T-cell (primary cell): ENCODE measurements at regions not wholly inside any gene's neighbourhood (a gene's known extent, or its start where the extent isn't known, plus 50 kb on each side); places are given as distances from the start of the nearest gene placed in this dataset.

Source experiments
- ATAC-seq, 4 experiments: fragments of 200-7000 bp in 3 of 4; fragments of 150-1000 bp in 1 of 4; cut with Tn5 transposase; replicated peaks in 1 of 4; 1 replicate in 3 of 4; 2 replicates in 1 of 4; pipeline ENCODE4 v1.10.0; 2021; ENCODE audit warnings: moderate library complexity in 3 of 4, mild to moderate bottlenecking in 2 of 4, moderate number of reproducible peaks in 1 of 4
- CTCF ChIA-PET, 2 donors: fragments of 300-600 bp; sonication (Branson Sonifier 250); formaldehyde crosslinking; loops; one replicate each; lab custom pipeline; 2022; ENCODE audit warnings: antibody characterized with exemption in 2 of 2; lab: Charles Lee
- POLR2A ChIA-PET, 2 donors: fragments of 300-600 bp; sonication (Branson Sonifier 250); formaldehyde crosslinking; loops; one replicate each; lab custom pipeline; 2022; ENCODE audit warnings: antibody characterized with exemption in 2 of 2; lab: Charles Lee
- DNase-seq, 35 experiments: peaks; one replicate each; pipeline versions ENCODE4 v3.0.0 to v3.0.0-alpha.2; 2013 to 2023
- H3K27ac ChIP-seq: one replicate; pipeline ENCODE4 v1.5.1; 2013; ENCODE audit warnings: low read length
- H3K27me3 ChIP-seq, 2 experiments: replicated peaks in 1 of 2; 1 replicate in 1 of 2; 2 replicates in 1 of 2; pipeline versions ENCODE4 v1.6.1 to v1.7.0; 2013; ENCODE audit warnings: low read length in 1 of 2, mixed read lengths in 1 of 2; ENCODE audit not compliant: control insufficient read depth in 2 of 2, insufficient read depth in 2 of 2; ENCODE audit errors: extremely low read depth in 1 of 2
- H3K36me3 ChIP-seq, 2 donors: 1 replicate in 1 of 2; 2 replicates in 1 of 2; pipeline versions ENCODE4 v1.6.1 to v1.7.0; 2013; ENCODE audit warnings: low read length in 1 of 2; ENCODE audit not compliant: control insufficient read depth in 2 of 2, insufficient read depth in 1 of 2; ENCODE audit errors: extremely low read depth in 1 of 2
- H3K4me1 ChIP-seq, 2 experiments: 1 replicate in 1 of 2; 2 replicates in 1 of 2; pipeline versions ENCODE4 v1.6.1 to v1.7.0; 2013; ENCODE audit warnings: low read length in 2 of 2, mixed read lengths in 1 of 2; ENCODE audit not compliant: insufficient read depth in 2 of 2, control insufficient read depth in 1 of 2; ENCODE audit errors: extremely low read depth in 1 of 2
- H3K4me3 ChIP-seq, 2 donors: 1 replicate in 1 of 2; 2 replicates in 1 of 2; pipeline versions ENCODE4 v1.5.1 to v1.7.0; 2013; ENCODE audit warnings: mild to moderate bottlenecking in 2 of 2, low read length in 1 of 2, moderate library complexity in 1 of 2; ENCODE audit not compliant: control insufficient read depth in 1 of 2; ENCODE audit errors: extremely low read depth in 1 of 2
- H3K9me3 ChIP-seq: 2 replicates; pipeline ENCODE4 v1.7.0; 2013
- H3K27ac Mint-ChIP-seq, 2 donors: one replicate each; pipeline ENCODE4 v1.8.0; 2020 to 2021; ENCODE audit warnings: mild to moderate bottlenecking in 2 of 2, mixed read lengths in 2 of 2
- H3K27me3 Mint-ChIP-seq, 2 donors: one replicate each; pipeline ENCODE4 v1.8.0; 2021 to 2022; ENCODE audit warnings: mixed read lengths in 2 of 2
- H3K36me3 Mint-ChIP-seq: one replicate; pipeline ENCODE4 v1.8.0; 2021; ENCODE audit warnings: mixed read lengths
- H3K4me1 Mint-ChIP-seq, 3 donors: one replicate each; pipeline ENCODE4 v1.8.0; 2020 to 2022; ENCODE audit warnings: mixed read lengths in 3 of 3, mild to moderate bottlenecking in 1 of 3
- H3K4me3 Mint-ChIP-seq, 3 donors: one replicate each; pipeline ENCODE4 v1.8.0; 2020 to 2022; ENCODE audit warnings: mild to moderate bottlenecking in 3 of 3, mixed read lengths in 3 of 3, moderate library complexity in 3 of 3
- H3K9me3 Mint-ChIP-seq, 3 donors: one replicate each; pipeline ENCODE4 v1.8.0; 2020 to 2022; ENCODE audit warnings: mixed read lengths in 3 of 3
- WGBS: methylation state at CpG from one replicate; pipeline ENCODE4 v1.1.5; 2013; ENCODE audit warnings: missing lambda C conversion rate; ENCODE audit not compliant: insufficient coverage; 5-methylcytosine and 5-hydroxymethylcytosine counted together

DNA sequence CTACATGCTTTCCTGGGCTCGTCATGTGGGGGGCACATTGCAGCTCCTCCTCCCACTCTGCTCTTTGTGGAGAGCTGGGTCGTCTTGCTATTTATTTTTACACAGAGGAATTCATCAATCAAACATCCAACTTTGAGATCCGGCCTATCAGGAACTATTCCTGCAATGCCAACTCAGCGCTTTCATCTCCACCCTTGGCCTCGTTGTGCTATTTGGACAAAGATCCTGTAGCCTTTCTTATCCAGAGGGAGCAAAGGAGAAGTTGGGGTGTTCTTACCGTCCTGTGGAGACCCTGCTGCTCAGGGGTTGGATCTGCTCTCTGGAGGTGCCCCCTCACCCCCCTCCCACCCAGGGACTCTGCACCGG lies 92.1 kb downstream of the ASB1 start:
- ChIA-PET POLR2A (no interaction called here), CTCF (no interaction called here)
- peaks cover 0 to 19% of the 10 kb centered on the region in 2 experiments for H3K27me3 ChIP-seq
- H3K27ac ChIP-seq: no peak overlapping the region
- peaks cover 3% of the 10 kb centered on the region for H3K9me3 ChIP-seq
- no peaks in the 10 kb centered on the region for H3K36me3 ChIP-seq
- DNase-seq (no peak), ATAC-seq (no peak)
- peaks cover 11 to 13% (median 12%) of the 10 kb centered on the region in 3 donors for H3K9me3 Mint-ChIP-seq
- no peaks in the 10 kb centered on the region for H3K36me3 Mint-ChIP-seq
- H3K27ac Mint-ChIP-seq: no peak overlapping the region
- H3K4me3 ChIP-seq: no peak overlapping the region
- 88% methylated on average over 2 of the region's 7 CpGs for WGBS
- peaks cover 0 to 3% of the 10 kb centered on the region in 2 donors for H3K27me3 Mint-ChIP-seq
- H3K4me1 ChIP-seq: no peaks in the 10 kb centered on the region
- no peak overlapping the region for H3K4me3 Mint-ChIP-seq
- H3K4me1 Mint-ChIP-seq: peaks cover 0 to 8% (median 0%) of the 10 kb centered on the region in 3 donors

GRCh38 chr2:238520359-238520886 lies 93.7 kb downstream of the ASB1 start:
- ChIA-PET CTCF (no interaction called here), POLR2A (no interaction called here)
- peaks cover 0 to 5% of the 10 kb centered on the region in 2 donors for H3K27me3 Mint-ChIP-seq
- peaks cover 11 to 13% (median 12%) of the 10 kb centered on the region in 3 donors for H3K9me3 Mint-ChIP-seq
- no peak for ATAC-seq
- Histone ChIP-seq H3K27me3 (peaks cover 0 to 34% of the 10 kb centered on the region in 2 experiments), H3K27ac (no peak overlapping the region), H3K36me3 (no peaks in the 10 kb centered on the region), H3K4me3 (no peak overlapping the region), H3K4me1 (no peaks in the 10 kb centered on the region), H3K9me3 (peaks cover 3% of the 10 kb centered on the region)
- peaks cover 0 to 8% (median 0%) of the 10 kb centered on the region in 3 donors for H3K4me1 Mint-ChIP-seq
- no peak overlapping the region for H3K4me3 Mint-ChIP-seq
- no peak overlapping the region for H3K27ac Mint-ChIP-seq
- no peak for DNase-seq
- 100% methylated on average over 1 of the region's 1 CpG for WGBS
- H3K36me3 Mint-ChIP-seq: no peaks in the 10 kb centered on the region

GRCh38 chr2:238521002-238521401 lies 94.3 kb downstream of the ASB1 start:
- H3K4me1 ChIP-seq: no peaks in the 10 kb centered on the region
- peaks cover 0 to 5% of the 10 kb centered on the region in 2 donors for H3K27me3 Mint-ChIP-seq
- CTCF ChIA-PET: no interaction called here
- H3K4me3 ChIP-seq: no peak overlapping the region
- H3K27ac Mint-ChIP-seq: no peak overlapping the region
- H3K4me1 Mint-ChIP-seq: peaks cover 0 to 3% (median 0%) of the 10 kb centered on the region in 3 donors
- H3K4me3 Mint-ChIP-seq: no peak overlapping the region
- H3K36me3 ChIP-seq: no peaks in the 10 kb centered on the region
- no peak for DNase-seq
- H3K27me3 ChIP-seq: peaks cover 0 to 35% of the 10 kb centered on the region in 2 experiments
- peaks cover 3% of the 10 kb centered on the region for H3K9me3 ChIP-seq
- no peaks in the 10 kb centered on the region for H3K36me3 Mint-ChIP-seq
- POLR2A ChIA-PET: no interaction called here
- peaks cover 9 to 12% (median 10%) of the 10 kb centered on the region in 3 donors for H3K9me3 Mint-ChIP-seq
- no peak overlapping the region for H3K27ac ChIP-seq
- 100% methylated on average over 2 of the region's 2 CpGs for WGBS
- ATAC-seq: no peak

GRCh38 chr2:238521870-238522269 lies 95.1 kb downstream of the ASB1 start:
- Mint-ChIP-seq H3K27me3 (peaks cover 0 to 9% of the 10 kb centered on the region in 2 donors), H3K36me3 (no peaks in the 10 kb centered on the region), H3K9me3 (peaks cover 4 to 6% (median 6%) of the 10 kb centered on the region in 3 donors), H3K4me3 (no peak overlapping the region), H3K4me1 (no peaks in the 10 kb centered on the region), H3K27ac (no peak overlapping the region)
- ChIA-PET CTCF (no interaction called here), POLR2A (no interaction called here)
- Histone ChIP-seq H3K36me3 (no peaks in the 10 kb centered on the region), H3K9me3 (no peaks in the 10 kb centered on the region), H3K4me3 (no peak overlapping the region), H3K27me3 (peaks cover 0 to 38% of the 10 kb centered on the region in 2 experiments), H3K4me1 (no peaks in the 10 kb centered on the region), H3K27ac (no peak overlapping the region)
- DNase-seq (no peak), ATAC-seq (no peak)
- whole genome bisulfite sequencing: 89% methylated on average over 6 of the region's 8 CpGs

DNA sequence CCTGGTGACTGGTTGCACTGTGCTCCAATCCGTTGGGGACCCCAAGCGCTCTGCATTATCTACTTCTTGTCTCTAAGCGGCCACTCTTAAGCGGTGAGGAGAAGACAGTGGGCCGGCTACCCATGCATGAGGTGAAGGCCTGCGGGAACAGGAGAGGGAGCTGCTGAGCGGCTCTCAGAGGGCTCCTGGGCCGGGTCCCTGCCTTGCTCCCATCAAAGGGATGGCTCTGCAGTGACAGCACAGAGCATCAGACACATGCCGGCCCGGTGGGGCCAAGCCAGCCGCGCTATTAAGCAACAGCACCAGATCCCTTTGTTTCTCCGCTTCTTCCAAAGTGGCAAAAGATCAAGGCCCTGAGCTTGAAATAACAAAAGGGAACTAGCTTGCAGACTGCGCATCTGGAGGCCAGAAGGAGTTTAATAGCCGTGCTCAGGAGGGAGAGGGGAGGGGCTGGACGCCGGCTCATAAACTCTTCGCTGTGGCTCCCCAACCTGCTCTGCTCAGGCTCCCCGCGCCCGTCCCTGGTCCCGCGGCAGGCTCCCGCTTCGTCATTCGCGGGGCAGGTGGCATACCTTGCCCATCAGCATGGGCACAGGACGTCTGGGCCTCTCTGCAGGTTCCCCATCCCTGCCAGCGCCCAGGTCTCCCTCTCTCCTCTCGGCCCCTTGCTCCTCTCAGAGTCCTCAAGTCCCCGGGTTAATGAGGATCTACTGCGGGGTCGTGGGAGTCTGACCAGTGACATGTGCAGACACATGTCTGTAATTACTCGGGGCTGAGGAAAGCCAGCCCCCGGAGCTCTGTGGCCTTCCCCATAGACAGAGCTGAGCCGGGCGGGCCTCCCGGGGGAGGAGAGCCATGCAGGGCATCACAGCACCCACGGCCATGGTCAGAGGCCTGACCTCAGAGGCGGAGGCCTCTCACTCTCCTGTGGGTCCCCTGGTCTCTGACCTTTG lies 96.7 kb downstream of the ASB1 start:
- peaks cover 0 to 10% of the 10 kb centered on the region in 2 donors for H3K27me3 Mint-ChIP-seq
- no peak overlapping the region for H3K4me3 ChIP-seq
- CTCF ChIA-PET: no interaction called here
- no peaks in the 10 kb centered on the region for H3K36me3 Mint-ChIP-seq
- H3K4me1 Mint-ChIP-seq: no peaks in the 10 kb centered on the region
- no peaks in the 10 kb centered on the region for H3K4me1 ChIP-seq
- no peak overlapping the region for H3K27ac ChIP-seq
- POLR2A ChIA-PET: no interaction called here
- H3K4me3 Mint-ChIP-seq: no peak overlapping the region
- H3K36me3 ChIP-seq: no peaks in the 10 kb centered on the region
- no peak overlapping the region for H3K27ac Mint-ChIP-seq
- no peaks in the 10 kb centered on the region for H3K9me3 ChIP-seq
- H3K9me3 Mint-ChIP-seq: no peaks in the 10 kb centered on the region
- 62% methylated on average over 34 of the region's 40 CpGs for WGBS
- ATAC-seq (no peak), DNase-seq (no peak)
- H3K27me3 ChIP-seq: peaks cover 0 to 41% of the 10 kb centered on the region in 2 experiments

DNA sequence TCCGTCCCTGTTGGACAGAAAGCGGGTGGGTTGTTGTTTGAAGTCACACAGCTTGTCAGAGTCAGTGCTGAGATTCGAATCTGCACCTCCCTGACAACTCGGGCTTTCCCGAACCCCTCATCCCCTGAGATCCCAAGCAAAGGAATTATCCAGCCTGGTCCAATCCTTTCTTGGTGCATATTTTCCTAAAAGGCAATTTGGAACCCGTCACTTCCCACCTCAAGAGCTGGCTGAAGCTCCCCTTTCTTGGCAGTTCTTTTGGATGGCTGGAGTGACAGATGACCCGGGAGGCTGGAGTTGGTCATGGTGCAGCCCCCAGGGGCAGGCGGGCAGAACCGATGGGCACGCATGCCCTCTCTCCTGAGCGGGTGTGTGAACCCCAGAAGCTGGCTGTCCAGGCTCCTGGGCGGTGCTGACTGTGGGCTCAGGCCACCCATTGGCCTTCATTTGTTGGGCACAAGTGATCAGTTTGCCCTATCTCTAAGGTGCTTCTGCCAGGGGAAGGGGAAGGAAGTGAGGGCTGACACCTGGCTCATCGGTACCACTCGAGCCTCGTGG lies 97.8 kb downstream of the ASB1 start:
- Histone ChIP-seq H3K4me3 (no peak overlapping the region), H3K36me3 (no peaks in the 10 kb centered on the region), H3K9me3 (no peaks in the 10 kb centered on the region), H3K4me1 (no peaks in the 10 kb centered on the region), H3K27ac (no peak overlapping the region), H3K27me3 (peaks cover 0 to 41% of the 10 kb centered on the region in 2 experiments)
- ATAC-seq: no peak
- WGBS: 81% methylated on average over 9 of the region's 15 CpGs
- CTCF ChIA-PET: no interaction called here
- no peak for DNase-seq
- H3K4me3 Mint-ChIP-seq: no peak overlapping the region
- no peaks in the 10 kb centered on the region for H3K9me3 Mint-ChIP-seq
- H3K36me3 Mint-ChIP-seq: no peaks in the 10 kb centered on the region
- no peaks in the 10 kb centered on the region for H3K4me1 Mint-ChIP-seq
- POLR2A ChIA-PET: no interaction called here
- H3K27ac Mint-ChIP-seq: no peak overlapping the region
- H3K27me3 Mint-ChIP-seq: peaks cover 0 to 10% of the 10 kb centered on the region in 2 donors
